ENCODE measurements at regions not wholly inside any gene's neighbourhood (a gene's known extent, or its start where the extent isn't known, plus 50 kb on each side); places are given as distances from the start of the nearest gene placed in this dataset.

DNA sequence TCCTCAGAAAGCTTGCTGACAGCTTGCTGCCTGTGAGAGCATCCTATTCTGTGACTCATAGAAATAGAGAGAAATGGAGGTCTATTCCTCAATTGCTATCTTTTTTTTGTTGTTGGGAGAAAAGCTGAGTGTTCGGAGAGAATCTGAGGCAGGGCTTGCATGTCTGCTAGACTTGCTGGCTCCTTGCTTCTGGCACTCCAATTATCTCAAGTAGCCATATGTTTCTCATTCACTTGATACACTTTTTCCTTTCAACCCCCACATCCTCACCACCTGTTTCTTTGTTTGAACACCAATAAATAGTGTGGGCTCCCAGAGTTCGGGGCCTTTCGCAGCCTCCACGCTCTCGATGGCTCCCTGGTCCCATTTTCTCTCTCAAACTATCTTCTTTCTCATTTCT, 172.2 kb downstream of the SH2D4B start:
- TF ChIP-seq, protein P1, sequence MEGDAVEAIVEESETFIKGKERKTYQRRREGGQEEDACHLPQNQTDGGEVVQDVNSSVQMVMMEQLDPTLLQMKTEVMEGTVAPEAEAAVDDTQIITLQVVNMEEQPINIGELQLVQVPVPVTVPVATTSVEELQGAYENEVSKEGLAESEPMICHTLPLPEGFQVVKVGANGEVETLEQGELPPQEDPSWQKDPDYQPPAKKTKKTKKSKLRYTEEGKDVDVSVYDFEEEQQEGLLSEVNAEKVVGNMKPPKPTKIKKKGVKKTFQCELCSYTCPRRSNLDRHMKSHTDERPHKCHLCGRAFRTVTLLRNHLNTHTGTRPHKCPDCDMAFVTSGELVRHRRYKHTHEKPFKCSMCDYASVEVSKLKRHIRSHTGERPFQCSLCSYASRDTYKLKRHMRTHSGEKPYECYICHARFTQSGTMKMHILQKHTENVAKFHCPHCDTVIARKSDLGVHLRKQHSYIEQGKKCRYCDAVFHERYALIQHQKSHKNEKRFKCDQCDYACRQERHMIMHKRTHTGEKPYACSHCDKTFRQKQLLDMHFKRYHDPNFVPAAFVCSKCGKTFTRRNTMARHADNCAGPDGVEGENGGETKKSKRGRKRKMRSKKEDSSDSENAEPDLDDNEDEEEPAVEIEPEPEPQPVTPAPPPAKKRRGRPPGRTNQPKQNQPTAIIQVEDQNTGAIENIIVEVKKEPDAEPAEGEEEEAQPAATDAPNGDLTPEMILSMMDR (IDR thresholded peaks at IDR 0.05): no peak
- TF ChIP-seq POLR2A (IDR thresholded peaks at IDR 0.05): no peak
